NCI-H1048 (cell line): ENCODE measurements at regions not wholly inside any gene's neighbourhood (a gene's known extent, or its start where the extent isn't known, plus 50 kb on each side); places are given as distances from the start of the nearest gene placed in this dataset.

Source experiments
- DNase-seq: peaks from one replicate; lab custom pipeline; 2025; lab: John Stamatoyannopoulos, UW

- DNase-seq = no peak
Observed at GRCh38 chr4:141783770-141784169, 147.4 kb downstream of the IL15 start.

DNA sequence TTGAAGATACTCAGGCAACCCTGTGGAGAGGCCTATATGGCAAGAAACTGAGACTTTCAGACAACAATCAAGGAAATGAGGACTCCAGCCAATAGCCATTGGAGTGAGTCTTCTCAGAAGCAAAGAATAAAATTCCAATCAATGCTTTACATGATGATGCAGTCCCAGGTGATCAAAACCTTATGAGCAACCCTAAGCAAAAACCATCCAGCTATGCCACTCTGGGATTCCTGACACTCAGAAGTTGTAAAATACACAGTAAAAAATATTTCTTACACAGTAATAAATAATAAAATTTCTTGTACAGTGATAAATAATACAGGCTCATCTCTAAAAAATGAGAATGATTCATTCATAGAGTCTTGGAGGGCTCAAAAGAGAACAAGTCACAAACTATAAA, 150.6 kb downstream of the IL15 start:
- no peak for DNase-seq

DNA sequence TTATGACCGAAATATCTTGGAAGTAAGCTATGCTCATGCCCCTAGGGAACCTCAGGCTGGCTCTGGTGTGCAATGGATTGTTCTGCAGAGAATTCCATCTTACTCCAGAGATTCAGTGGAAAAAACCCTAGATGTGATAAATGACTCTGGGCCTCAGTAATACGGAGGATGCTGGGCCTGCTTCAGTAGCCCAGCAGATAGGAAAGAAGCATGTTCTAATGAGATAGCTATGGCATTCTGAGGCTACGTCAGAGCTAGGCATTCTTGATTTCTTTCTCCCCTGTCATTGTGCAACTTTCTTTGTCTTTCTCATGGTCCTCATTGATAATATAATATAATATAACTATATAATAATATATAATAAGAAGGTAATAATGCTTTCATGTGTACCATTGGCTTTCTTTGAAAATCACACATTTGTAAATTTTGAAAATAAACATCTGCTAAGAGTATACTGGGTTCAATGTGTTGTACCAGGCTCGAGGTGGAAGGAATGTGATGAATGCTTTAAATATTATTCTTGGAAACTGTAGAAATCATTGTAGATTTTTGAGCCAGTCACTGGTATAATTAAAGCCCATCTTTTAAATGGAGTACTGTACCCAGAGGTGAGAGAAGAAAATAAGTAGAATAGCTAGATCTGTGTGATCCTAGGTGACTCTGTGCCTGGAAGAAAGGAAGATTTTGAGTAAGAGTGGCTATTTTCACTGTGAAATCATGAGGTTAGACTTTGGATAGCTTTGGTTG, 152.0 kb downstream of the IL15 start:
- DNase-seq = no peak

- DNase-seq = no peak
Observed at GRCh38 chr4:141789716-141790115, 153.3 kb downstream of the IL15 start.

GRCh38 chr4:141792164-141792563, 155.8 kb downstream of the IL15 start:
- DNase-seq = no peak

DNA sequence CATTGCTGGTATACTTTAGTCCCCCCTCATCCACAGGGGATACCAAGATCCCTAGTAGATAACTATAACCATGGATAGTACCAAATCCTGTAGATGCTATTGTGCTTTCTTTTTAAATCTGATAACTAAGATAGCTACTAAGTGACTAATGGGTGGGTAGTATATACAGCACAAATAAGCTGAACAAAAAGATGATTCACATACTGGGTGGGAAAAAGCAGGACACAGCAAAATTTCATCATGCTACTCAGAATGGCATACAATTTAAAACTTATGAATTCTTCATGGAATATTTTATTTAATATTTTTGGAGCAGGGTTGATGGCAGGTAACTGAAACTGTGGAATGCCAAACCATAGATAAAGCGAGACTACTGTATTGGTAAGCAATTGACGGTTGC, 161.6 kb downstream of the IL15 start:
- no peak for DNase-seq

DNA sequence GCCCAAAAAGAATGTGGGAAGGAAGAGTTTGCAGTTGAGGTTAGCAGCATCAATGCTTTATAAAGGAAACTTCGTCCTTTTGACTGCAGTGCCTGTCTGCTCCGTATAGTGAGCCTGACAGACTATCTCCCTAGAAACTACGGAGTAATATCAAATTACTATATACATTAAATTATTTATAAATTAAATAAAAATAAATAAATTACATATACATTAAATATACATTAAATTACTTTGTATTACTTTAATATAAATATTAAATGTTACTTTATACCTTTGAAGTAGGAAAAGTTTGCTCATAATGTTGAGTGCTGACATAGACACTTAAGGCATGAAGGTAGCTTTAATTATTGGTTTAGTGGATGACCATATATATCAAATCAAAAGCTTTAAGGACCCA, 165.2 kb downstream of the IL15 start:
- no peak for DNase-seq

- no peak for DNase-seq
Observed at GRCh38 chr4:141802333-141802732, 165.9 kb downstream of the IL15 start.

DNA sequence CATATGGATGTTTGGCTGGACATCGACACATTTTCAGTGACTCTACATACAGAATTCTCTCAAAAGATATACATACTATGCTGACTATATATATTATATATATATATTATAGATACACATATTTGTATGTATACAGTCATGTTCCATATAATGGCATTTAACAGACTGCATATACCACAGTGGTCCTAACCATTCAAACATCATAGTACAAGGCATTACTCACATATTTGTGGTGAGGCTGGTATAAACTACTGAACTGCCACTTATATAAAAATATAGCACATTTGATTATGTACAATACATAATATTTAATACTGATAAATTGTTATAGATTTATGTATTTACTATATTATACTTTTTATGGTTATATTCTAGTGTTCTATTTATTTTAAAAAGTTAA, 168.5 kb downstream of the IL15 start:
- no peak for DNase-seq

DNA sequence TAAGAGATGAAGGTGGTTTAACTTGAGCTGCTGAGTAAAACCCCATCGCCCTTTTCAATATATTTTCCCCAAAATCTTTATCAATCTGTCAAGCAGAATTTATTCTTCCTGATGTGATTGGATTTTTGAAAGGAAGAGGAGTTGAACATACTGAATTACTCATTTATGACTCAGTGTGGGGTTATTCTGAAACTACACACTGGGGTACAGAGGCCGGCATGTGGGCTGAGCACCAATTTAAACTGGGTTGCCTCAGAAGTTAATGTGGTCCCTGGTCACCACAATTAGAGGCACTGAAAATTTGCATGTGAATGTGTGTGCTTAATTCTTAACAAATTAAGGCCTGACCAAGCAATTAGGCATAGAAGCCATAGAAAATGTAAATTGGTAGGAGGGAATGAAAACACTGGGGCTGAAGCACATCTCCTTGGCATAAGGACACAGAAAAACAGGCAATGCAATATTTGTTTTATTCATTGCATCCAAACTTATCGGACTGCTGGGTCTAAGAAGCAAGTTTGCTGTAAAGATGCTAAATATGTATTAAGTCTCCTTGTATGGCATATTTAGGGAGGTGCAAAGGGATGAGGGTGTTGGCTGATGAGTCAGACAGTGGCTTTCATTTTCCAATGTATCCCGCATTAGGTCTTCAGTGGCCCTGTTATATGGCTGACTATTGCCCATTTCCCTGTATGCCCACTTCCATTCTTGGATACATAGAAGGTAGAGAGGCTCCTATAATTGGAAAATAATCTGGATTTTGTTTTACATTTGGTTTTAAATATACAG, 170.9 kb downstream of the IL15 start:
- no peak for DNase-seq

DNA sequence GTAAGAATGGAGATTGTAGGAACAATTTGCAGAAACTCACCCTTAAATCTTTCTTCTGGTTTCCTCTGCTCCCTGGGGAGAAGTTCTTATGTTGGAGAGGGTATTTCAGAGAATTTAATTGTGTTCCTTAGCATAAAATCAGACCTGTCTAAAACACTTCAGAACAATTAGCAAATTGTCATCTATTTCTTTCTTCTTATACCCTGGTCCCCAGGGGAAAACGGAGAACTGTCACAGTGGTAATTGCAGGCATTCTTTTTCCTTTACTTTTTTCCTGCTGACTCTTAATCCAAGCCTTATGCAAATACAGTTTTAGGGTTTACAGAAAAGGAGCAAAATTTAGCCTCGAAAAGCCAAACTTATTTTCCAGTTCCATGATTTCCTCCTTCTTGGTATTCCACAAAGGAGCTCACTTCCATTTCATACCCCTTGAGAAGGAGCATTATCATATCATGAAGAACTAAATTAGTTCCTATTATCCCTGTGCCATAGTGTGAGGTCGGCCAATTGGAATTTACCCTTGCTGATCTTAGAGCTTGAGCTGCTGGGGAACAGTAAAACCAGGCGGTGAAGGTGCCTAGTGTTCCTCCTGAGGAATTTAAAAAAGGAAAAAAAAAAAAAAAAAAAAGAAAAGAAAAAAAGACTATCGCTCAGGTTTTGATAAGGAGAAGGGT, 173.8 kb downstream of the IL15 start:
- no peak for DNase-seq

DNA sequence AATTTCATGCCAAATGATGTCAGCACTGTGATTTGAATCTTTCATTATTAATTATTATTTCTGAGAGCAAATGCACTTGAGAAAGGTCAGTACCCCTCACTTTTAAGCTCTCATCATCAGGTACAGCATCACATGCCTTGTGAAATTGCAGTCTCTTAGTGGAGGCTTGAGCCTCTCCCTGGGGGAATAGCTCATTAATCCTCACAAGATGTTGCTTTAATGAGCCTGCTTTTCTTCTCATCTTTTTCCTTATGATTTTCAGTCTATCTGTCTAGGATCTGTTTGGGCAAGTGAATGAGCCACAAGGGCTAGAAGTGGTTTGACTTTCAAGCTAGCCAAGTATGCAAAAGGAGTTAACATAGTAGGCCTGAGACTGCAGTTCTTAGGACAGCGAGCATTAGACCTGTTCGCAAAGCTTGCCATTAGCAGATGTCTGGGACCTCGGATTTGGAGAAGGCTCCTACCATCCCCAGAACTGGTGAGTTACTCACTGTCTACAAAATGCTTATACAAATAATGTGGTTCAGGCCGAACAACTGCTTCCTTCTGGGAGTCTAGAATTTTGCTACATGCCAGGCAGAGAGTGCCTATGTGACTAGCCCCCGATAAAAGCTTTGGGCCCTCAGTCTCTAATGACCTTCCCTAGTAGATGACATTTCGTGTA, 174.5 kb downstream of the IL15 start:
- DNase-seq = no peak

GRCh38 chr4:141812158-141812557, 175.8 kb downstream of the IL15 start:
- no peak for DNase-seq

DNA sequence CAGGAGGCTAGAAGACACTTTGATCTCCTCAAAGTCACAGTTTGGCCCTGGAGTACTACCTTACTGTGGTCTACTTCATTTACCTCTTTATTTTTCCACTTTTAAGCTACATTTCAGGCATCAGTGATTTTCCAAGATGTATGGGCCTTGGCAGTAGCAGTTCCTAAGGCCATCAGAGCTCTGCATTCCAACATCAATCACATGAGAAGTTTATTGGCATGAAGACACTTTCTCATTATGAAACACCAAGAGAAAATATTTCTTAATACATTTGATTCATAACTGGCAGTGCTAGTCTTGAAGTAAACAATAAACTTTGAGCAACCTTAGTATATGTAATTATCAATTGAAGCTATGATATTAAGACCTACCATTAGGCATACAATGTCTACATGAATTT, 178.1 kb downstream of the IL15 start:
- no peak for DNase-seq

DNA sequence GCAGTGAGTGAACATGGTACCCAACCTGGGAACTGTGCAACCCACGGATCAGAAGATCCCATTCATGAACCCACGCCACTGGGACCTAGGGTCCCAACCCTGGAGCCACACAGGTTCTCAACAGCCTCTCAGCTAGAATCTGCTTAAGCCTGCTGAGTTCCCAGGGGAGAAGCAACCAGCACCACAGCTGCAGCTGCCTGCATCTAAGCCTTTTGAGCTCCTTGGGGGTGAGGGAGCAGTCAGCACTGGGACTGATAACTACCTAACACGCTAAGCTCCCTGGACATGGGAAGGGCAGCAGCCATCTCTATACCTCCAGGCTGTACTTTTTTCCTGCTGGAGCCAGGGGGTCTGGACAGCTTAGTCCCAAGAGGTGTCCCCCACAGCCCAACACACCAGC, 179.3 kb downstream of the IL15 start:
- DNase-seq = no peak

DNA sequence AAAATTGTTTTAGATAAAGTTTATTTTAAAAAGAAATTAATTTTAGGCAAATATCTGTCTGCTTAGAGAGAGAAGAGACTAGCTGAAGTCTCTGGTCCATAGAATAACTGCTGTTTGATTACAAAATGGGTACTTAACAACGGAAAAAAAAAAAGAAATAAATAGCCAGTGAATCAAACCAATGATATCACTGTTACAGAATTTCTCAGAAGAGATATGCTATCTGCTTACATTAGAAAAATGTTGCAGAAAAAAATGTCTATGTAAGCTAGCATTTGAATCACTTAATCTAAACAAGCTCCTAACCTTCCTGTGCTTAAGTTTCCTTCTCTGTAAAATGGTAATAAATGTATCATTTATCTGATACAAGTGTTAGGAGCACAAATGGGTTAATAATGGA, 189.9 kb downstream of the IL15 start:
- no peak for DNase-seq

DNA sequence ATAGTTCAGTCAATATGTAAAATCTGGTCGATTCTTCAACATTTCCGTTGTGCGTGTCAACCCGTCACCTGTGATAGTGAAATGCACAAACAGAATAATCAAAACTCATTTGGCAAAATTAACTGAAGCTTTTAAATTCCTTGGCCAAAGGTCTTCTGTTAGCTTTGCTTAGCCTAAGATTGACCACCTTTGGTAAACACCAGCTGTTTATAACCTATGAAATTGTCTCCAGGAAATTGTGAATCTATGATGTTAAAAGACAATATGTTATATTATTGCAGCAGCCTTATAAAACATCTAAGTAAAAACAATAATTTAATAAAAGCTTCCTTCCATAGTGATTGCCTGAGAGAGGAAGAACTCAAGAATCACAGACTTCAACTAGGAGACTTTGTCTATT, 196.8 kb downstream of the IL15 start:
- no peak for DNase-seq

DNA sequence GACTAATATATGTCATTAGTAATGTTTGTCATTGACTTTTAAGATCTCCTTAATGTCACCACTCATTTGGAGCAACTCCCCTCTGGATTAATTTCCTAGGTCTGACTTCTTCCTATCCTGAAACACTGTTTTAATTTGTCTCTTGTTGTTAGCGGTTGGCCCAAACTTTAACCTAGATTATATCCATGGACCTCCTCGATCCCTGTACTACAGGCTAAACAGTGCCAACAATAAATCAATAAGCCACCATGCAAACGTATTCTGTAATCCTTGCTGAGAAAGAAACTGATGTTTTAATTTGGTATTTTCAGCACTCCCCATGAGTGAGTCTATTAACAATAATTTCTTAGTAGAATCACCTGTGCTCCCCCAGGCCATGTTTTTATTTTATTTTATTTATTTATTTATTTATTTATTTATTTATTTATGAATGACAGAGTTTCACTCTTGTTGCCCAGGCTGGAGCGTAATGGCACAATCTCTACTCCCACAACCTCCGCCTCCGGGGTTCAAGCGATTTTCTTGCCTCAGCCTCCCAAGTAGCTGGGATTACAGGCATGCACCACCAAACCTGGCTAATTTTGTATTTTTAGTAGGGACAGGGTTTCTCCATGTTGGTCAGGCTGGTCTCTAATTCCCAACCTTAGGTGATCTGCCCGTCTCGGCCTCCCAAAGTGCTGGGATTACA, 204.1 kb downstream of the IL15 start:
- no peak for DNase-seq

DNA sequence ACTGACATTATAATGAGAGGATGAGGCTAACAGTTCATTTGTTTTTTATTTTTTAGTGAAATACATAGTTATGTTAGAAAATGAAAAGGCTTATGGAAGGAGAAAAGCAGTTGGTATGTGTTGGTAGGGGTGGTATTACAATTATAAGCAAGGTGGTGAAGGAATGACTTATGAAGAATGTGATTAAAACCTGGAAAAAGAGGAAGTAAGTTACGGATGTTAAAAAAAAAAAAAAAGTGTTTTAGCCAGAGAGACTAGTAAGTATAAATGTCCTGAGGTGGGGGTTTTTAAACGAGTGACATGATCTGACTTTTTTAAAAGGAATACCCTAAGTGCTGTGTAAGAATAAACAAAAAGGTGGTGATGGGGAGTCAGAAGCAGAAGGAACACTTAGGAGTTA, 206.8 kb downstream of the IL15 start:
- DNase-seq = no peak

DNA sequence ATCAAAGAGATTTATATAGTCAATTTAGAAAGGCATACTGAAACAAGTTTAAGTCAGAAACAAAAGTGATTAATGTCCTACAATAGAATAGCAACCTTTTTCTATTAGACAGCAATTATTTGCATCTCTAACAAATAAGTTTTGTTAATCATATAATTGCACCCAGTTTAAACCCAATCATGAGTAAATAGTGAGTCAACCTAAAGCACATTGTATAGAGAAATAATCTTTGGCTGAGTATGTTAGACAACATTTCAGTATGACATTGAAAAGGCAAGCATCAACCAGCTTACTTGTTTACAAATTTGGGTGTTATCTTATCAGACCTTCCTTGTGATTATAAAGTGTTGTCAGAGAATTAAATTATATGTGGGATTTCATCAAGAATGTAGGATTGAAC, 209.5 kb downstream of the IL15 start:
- DNase-seq = no peak

GRCh38 chr4:141849367-141849766, 213.0 kb downstream of the IL15 start:
- DNase-seq = no peak

- DNase-seq = no peak
Observed at GRCh38 chr4:141849778-141850177, 213.4 kb downstream of the IL15 start.
